Choroid plexus epithelial cell (primary cell): ENCODE measurements at regions not wholly inside any gene's neighbourhood (a gene's known extent, or its start where the extent isn't known, plus 50 kb on each side); places are given as distances from the start of the nearest gene placed in this dataset.

Experiments used
- DNase-seq: peaks from one replicate; pipeline ENCODE4 v3.0.0-alpha.2; 2010; ENCODE audit warnings: low read depth
- H3K4me3 ChIP-seq: 2 replicates; pipeline ENCODE4 v1.5.1; 2011; ENCODE audit warnings: low read depth, mild to moderate bottlenecking, control low read depth, low read length, moderate library complexity
- TF ChIP-seq, protein P1 (sequence below): conservative IDR thresholded peaks from 2 replicates; pipeline ENCODE4 v1.5.1; 2011; ENCODE audit warnings: low read depth, mild to moderate bottlenecking, control low read depth, inconsistent platforms, low read length, moderate library complexity

DNA sequence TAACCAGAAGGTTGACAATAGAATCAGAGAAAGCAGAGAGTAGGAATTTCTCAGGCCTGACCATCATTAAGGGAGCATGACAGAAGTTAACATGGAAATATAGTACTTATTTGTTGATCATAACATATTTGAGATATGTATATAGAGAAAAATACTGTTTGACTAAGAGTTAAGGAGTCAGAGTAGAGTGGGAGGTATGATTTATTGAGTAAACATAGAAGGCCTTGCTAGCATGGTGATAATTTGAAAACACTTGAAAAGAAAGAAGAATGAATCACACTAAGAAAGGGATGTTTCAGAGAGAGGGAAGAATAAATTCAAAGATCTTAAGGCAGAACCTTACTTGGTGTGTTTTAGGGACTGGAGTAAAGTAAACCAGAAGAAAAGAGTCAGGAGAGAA is 437.2 kb upstream of the TECRL start:
- TF ChIP-seq, protein P1, sequence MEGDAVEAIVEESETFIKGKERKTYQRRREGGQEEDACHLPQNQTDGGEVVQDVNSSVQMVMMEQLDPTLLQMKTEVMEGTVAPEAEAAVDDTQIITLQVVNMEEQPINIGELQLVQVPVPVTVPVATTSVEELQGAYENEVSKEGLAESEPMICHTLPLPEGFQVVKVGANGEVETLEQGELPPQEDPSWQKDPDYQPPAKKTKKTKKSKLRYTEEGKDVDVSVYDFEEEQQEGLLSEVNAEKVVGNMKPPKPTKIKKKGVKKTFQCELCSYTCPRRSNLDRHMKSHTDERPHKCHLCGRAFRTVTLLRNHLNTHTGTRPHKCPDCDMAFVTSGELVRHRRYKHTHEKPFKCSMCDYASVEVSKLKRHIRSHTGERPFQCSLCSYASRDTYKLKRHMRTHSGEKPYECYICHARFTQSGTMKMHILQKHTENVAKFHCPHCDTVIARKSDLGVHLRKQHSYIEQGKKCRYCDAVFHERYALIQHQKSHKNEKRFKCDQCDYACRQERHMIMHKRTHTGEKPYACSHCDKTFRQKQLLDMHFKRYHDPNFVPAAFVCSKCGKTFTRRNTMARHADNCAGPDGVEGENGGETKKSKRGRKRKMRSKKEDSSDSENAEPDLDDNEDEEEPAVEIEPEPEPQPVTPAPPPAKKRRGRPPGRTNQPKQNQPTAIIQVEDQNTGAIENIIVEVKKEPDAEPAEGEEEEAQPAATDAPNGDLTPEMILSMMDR: no peak
- no peak overlapping the region for H3K4me3 ChIP-seq

DNA sequence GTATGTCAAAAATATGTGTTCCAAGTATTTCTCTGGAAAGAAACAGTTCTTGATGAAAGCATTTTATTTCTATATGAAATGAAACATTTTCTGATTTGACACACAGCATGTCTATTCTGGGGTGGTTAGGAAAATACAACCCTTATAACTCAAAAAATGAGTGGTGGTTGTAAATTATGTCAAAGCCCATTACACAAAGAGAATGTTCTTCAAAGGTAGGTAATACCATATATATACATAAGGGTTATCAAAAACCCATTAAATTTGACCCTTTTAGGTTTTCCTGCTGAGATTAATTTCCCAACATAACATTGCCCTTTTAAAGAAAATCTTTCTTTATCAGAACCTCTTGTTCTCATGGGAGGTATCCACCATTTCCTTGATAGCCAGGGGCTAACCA is 420.5 kb upstream of the TECRL start:
- no peak for DNase-seq
- no peak overlapping the region for H3K4me3 ChIP-seq
- TF ChIP-seq, protein P1: no peak

More for the DNA sequence above, 437.2 kb upstream of the TECRL start:
- DNase-seq: no peak

DNA sequence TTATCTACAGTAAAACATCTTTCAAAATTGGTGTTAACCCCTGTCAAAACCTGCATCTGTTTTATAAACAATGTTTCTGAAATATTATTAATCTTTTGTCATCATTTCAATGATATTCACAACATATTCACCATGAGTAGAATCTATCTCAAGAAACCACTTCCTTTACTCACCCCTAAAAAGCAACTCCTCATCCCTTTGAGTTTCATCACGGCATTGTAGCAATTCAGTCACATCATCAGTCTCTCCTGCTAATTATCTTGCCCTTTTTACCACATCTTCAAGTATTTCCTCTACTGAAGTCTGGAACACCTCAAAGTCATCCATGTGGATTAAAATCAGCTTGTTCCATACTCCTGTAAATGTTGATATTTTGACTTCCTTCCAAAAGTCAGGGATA is 415.3 kb upstream of the TECRL start:
- DNase-seq: no peak
- no peak overlapping the region for H3K4me3 ChIP-seq
- TF ChIP-seq, protein P1: no peak

DNA sequence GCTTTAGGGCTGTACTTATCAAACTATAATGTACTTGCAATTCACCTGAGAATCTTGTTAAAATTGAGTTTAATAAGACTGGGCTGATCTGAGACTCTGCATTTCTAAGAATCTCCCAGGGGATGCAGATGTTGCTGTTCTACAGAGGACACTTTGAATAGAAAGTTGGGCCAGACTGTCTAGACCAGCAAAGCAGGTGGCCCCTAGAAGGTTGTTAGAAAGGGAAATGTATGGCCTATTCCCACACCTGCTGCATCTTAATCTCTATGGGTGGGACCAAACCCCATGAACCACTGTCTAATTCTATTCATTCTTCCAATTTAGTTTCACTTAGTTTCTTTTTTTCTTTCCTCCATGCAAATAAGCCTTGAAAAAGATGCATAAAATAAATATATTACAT is 413.2 kb upstream of the TECRL start:
- TF ChIP-seq, protein P1: no peak
- no peak for DNase-seq
- H3K4me3 ChIP-seq: no peak overlapping the region

DNA sequence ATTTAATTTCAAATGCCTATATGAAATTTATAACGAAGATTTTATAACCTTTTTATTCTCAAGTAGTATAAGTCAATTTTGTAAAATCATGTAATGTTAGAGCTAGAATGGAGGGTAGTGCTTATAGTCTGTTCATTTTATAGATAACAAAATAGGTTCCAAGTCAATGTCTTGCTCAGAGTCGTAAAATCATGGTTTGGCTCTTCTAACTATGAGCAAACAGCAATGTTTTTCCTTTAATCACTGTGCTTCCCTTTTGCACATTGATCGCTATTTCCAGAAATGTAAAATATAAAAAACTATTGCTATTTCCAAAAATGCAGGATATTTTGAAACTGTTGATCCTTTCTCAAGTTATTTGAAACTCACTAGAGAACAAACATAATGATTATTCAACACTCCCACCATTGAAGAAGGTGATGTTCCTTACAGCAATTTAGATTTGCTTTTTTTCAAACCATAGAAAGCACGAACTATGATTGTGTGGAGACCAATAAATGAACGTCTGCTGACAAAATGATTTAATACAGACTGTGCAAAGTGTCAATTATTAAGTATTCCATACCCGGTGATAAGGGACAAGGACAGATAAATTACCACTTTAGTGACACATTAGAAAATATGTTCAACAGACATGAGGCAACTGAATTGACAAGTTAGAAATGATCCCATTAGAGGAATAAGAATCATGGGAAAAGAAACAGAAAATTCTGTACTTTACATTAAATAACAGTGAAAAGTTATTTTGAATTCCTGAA is 412.1 kb upstream of the TECRL start:
- no peak overlapping the region for H3K4me3 ChIP-seq
- no peak for DNase-seq
- TF ChIP-seq, protein P1: no peak

DNA sequence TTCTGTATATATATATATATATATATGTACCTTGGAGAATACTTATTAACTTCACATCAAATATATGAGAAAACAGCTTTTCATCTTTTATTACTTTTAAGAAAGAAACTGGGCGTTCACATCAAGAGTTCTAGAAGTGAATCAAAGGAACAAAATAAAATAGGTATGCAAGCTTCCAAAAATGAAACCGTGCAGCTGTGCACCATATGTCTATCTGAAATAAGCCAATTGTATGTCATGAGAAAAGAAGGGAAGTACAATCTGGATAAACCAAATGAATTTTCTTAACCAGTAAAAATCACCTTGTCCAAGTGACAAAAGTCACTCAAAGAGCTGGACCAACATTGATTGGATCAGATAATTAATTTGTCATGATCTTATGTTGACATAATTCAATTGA is 405.4 kb upstream of the TECRL start:
- TF ChIP-seq, protein P1: no peak
- DNase-seq: no peak
- no peak overlapping the region for H3K4me3 ChIP-seq

DNA sequence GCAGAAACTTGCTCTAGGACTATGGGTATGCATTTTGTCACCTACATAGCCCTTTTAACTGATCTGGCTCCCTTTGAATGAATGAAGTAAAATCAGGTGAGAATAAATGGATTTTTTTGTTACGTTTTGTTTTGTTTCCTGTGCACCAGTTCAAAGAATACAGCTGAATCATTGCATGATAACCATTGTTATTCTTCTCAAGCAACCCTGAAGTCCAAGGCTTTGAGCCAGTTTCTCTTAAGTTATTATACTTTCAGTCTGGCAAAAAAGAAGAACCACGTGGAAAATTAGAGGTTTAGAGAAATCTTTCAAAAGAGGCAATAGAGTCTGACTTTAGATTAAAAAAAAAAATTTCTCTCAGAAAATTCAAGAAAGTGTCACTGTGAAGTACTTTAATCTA is 398.6 kb upstream of the TECRL start:
- DNase-seq: no peak
- TF ChIP-seq, protein P1: no peak

More for the DNA sequence above, 398.6 kb upstream of the TECRL start:
- H3K4me3 ChIP-seq: no peak overlapping the region
